Tibial artery (tissue), 4 donors: ENCODE measurements at regions not wholly inside any gene's neighbourhood (a gene's known extent, or its start where the extent isn't known, plus 50 kb on each side); places are given as distances from the start of the nearest gene placed in this dataset.

Source experiments
- DNase-seq, 2 donors: peaks; one replicate each; pipeline ENCODE4 v3.0.0-alpha.2; 2019
- H3K27ac ChIP-seq, 2 donors: fragments of 200-600 bp; sonication (generic) in 1 of 2; 1 replicate in 1 of 2; 2 replicates in 1 of 2; pipeline ENCODE4 v1.5.1; 2018 to 2019; ENCODE audit warnings: mild to moderate bottlenecking in 1 of 2
- H3K27me3 ChIP-seq, 2 donors: fragments of 200-600 bp; sonication (generic) in 1 of 2; one replicate each; pipeline versions ENCODE4 v1.5.1 to v1.6.0; 2016 to 2019
- H3K36me3 ChIP-seq, 3 donors: fragments of 200-600 bp; sonication (generic) in 2 of 3; one replicate each; pipeline ENCODE4 v1.5.1; 2016 to 2019; ENCODE audit warnings: mild to moderate bottlenecking in 2 of 3
- H3K4me1 ChIP-seq, 4 donors: fragments of 200-600 bp; sonication (generic) in 2 of 4; 1 replicate in 3 of 4; 2 replicates in 1 of 4; pipeline ENCODE4 v1.5.1; 2016 to 2019
- H3K4me3 ChIP-seq, 2 donors: fragments of 200-600 bp; sonication (generic) in 1 of 2; 1 replicate in 1 of 2; 2 replicates in 1 of 2; pipeline ENCODE4 v1.5.1; 2018 to 2019; ENCODE audit warnings: mild to moderate bottlenecking in 2 of 2
- H3K9me3 ChIP-seq, 3 donors: fragments of 200-600 bp; sonication (generic) in 1 of 3; one replicate each; pipeline ENCODE4 v1.5.1; 2016 to 2019
- intact Hi-C: fragments of 100-400 bp; cut with DNase I; formaldehyde crosslinking; loops from one replicate; pipeline ENCODE4 v1.15.0; 2023; ENCODE audit warnings: low total_unique reads
- TF ChIP-seq, protein P1 (sequence below), 2 experiments: fragments of 200-600 bp in 1 of 2; fragments of 450-650 bp in 1 of 2; IDR thresholded peaks; one replicate each; pipeline ENCODE4 v1.5.1; 2017 to 2019; ENCODE audit warnings: antibody characterized with exemption in 2 of 2, mild to moderate bottlenecking in 1 of 2, moderate library complexity in 1 of 2

DNA sequence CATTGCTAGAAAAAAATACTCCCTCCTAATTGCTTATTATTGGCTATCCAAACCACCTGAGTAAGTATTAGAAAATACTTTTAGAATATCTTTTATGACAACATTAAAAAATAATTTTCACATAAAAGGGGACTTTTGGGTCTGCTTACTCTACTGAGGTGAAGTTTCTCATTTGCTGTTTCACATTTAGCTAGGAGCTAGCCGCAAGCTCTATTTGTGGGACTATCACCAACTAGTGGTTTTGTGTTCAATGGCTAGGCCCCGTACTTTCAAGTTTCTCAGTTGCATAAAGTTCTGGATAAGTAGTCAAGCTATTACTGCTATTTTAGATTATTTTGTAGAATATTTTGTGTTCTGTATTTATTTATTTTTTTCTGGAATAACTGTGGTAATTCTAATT, 244.2 kb upstream of the SLITRK3 start:
- DNase-seq: no peak
- Histone ChIP-seq H3K27me3 (no peaks in the 10 kb centered on the region), H3K36me3 (no peaks in the 10 kb centered on the region), H3K4me3 (no peak overlapping the region), H3K4me1 (no peaks in the 10 kb centered on the region), H3K27ac (no peak overlapping the region), H3K9me3 (no peaks in the 10 kb centered on the region)
- TF ChIP-seq, protein P1, sequence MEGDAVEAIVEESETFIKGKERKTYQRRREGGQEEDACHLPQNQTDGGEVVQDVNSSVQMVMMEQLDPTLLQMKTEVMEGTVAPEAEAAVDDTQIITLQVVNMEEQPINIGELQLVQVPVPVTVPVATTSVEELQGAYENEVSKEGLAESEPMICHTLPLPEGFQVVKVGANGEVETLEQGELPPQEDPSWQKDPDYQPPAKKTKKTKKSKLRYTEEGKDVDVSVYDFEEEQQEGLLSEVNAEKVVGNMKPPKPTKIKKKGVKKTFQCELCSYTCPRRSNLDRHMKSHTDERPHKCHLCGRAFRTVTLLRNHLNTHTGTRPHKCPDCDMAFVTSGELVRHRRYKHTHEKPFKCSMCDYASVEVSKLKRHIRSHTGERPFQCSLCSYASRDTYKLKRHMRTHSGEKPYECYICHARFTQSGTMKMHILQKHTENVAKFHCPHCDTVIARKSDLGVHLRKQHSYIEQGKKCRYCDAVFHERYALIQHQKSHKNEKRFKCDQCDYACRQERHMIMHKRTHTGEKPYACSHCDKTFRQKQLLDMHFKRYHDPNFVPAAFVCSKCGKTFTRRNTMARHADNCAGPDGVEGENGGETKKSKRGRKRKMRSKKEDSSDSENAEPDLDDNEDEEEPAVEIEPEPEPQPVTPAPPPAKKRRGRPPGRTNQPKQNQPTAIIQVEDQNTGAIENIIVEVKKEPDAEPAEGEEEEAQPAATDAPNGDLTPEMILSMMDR (IDR thresholded peaks at IDR 0.05): no peak
- intact Hi-C loops: no loop called here

DNA sequence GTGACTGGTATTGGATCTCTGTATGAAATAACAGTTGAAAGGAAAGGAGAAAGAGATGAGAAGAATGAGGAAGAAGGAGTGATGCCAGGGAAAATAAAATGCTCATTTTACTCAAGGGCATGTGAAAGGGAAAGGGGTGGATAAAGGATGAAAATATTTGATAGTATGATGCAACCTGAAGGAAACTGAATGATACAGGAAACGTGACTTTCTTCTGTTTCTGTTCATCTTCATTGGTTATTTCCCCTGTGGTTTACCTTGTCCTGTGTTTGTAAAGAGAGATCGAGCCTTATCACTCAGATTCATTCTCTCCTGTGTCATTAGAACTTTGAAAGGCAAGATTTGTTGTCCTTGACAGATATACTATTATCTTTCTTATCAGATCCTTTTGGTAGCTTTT, 243.6 kb upstream of the SLITRK3 start:
- Histone ChIP-seq H3K9me3 (no peaks in the 10 kb centered on the region), H3K27ac (no peak overlapping the region), H3K36me3 (no peaks in the 10 kb centered on the region), H3K4me3 (no peak overlapping the region), H3K4me1 (no peaks in the 10 kb centered on the region), H3K27me3 (no peaks in the 10 kb centered on the region)
- no peak for DNase-seq
- TF ChIP-seq, protein P1 (IDR thresholded peaks at IDR 0.05): no peak
- intact Hi-C loops: no loop called here

DNA sequence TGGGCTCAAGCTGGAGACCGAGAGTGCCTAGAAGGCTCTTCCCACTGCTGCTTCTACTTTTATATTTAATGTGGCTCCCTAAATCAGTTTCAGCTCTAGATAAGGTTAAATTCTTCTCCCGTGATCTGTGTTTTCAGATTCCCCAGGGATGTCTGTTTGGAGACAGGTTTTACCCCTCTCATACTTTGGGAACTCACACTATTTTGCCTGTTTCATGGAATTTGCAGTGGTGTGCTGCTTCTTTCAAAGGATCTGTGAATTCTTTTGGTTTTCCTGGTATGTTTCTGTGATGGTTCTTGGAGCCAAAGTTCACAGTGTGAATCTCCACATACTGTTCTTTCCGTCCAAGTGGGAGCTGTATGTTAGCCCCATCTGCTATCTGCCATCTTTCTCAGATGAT, 238.3 kb upstream of the SLITRK3 start:
- Histone ChIP-seq H3K4me1 (no peaks in the 10 kb centered on the region), H3K27ac (no peak overlapping the region), H3K36me3 (no peaks in the 10 kb centered on the region), H3K27me3 (no peaks in the 10 kb centered on the region), H3K9me3 (no peaks in the 10 kb centered on the region), H3K4me3 (no peak overlapping the region)
- no peak for DNase-seq
- TF ChIP-seq, protein P1 (IDR thresholded peaks at IDR 0.05): no peak
- intact Hi-C loops: no loop called here

DNA sequence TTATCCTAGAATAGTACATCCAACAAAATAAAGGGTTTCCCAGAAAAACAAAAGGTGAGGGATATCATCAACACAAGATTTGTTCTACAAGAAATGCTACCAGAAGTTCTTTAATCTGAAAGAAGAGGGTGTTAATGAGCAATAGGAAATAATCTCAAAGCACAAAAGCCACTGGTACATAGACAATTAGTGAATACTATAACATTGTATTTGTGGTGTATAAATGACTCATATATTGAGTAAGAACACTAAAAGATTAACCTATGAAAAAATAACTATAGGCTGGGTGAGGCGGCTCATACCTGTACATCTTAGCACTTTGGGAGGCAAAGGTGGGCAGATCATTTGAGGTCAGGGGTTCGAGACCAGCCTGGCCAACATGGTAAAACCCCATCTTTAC, 210.2 kb upstream of the SLITRK3 start:
- TF ChIP-seq, protein P1 (IDR thresholded peaks at IDR 0.05): no peak
- no peak overlapping the region for H3K27ac ChIP-seq
- intact Hi-C loops: no loop called here
- H3K27me3 ChIP-seq: no peaks in the 10 kb centered on the region
- no peaks in the 10 kb centered on the region for H3K36me3 ChIP-seq
- no peaks in the 10 kb centered on the region for H3K4me1 ChIP-seq
- no peak for DNase-seq
- no peak overlapping the region for H3K4me3 ChIP-seq
- H3K9me3 ChIP-seq: no peaks in the 10 kb centered on the region

DNA sequence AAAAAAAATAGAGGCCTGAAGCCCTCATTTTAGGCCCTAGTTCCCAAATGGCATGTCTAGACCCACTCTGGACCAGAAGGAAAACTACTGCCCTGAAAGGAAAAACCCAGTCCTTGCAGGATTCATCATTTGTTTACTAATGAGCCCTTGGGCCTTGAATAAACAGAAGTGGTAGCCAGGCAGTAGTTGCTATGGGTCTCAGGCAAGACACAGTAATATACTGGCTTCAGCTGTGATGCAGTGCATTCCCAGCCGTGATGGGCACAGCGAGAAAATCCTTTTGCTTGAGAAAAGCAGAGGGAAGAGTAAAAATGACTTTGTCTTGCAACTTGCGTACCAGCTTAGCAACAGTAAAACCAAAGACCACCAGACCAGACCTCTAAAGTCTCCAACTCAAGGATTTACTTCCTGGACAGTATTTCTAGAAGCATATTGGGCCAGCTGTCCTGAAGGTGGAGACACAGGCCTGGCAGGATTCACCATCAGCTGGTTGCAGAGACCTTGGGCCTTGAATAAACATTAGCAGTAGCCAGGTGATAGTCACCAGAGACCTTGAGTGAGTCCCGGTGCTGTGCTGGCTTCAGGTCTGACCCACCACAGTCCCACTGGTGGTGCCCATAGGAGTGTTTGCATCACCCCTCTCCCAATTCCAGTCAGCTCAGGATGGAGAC, 208.3 kb upstream of the SLITRK3 start:
- intact Hi-C loops: no loop called here

More for the DNA sequence above, 208.3 kb upstream of the SLITRK3 start:
- no peaks in the 10 kb centered on the region for H3K4me1 ChIP-seq
- DNase-seq: no peak
- H3K27ac ChIP-seq: no peak overlapping the region
- H3K36me3 ChIP-seq: no peaks in the 10 kb centered on the region
- no peak overlapping the region for H3K4me3 ChIP-seq
- TF ChIP-seq, protein P1 (IDR thresholded peaks at IDR 0.05): no peak
- H3K9me3 ChIP-seq: no peaks in the 10 kb centered on the region
- no peaks in the 10 kb centered on the region for H3K27me3 ChIP-seq
